Spleen (tissue), 11 donors: ENCODE measurements at regions not wholly inside any gene's neighbourhood (a gene's known extent, or its start where the extent isn't known, plus 50 kb on each side); places are given as distances from the start of the nearest gene placed in this dataset.

Source experiments
- DNase-seq: peaks from one replicate; pipeline ENCODE4 v3.0.0-alpha.2; 2020
- H3K27ac ChIP-seq, 8 donors: fragments of 200-600 bp; sonication (generic) in 7 of 8; 1 replicate in 4 of 8; 2 replicates in 4 of 8; pipeline versions ENCODE4 v1.5.0 to v1.8.0; 2016 to 2021; ENCODE audit warnings: inconsistent platforms in 4 of 8, mild to moderate bottlenecking in 4 of 8, moderate library complexity in 1 of 8
- H3K27me3 ChIP-seq, 7 donors: fragments of 200-600 bp; sonication (generic) in 6 of 7; replicated peaks in 1 of 7; 1 replicate in 4 of 7; 2 replicates in 3 of 7; pipeline versions ENCODE4 v1.5.0 to v1.8.0; 2016 to 2021; ENCODE audit warnings: inconsistent platforms in 3 of 7, mild to moderate bottlenecking in 1 of 7
- H3K36me3 ChIP-seq, 6 donors: fragments of 200-600 bp; sonication (generic) in 5 of 6; 1 replicate in 4 of 6; 2 replicates in 2 of 6; pipeline versions ENCODE4 v1.5.0 to v1.8.0; 2016 to 2021; ENCODE audit warnings: inconsistent platforms in 2 of 6
- H3K4me1 ChIP-seq, 6 donors: fragments of 200-600 bp; sonication (generic) in 5 of 6; 1 replicate in 3 of 6; 2 replicates in 3 of 6; pipeline versions ENCODE4 v1.5.0 to v1.8.0; 2016 to 2021; ENCODE audit warnings: inconsistent platforms in 3 of 6
- H3K4me3 ChIP-seq, 8 donors: fragments of 200-600 bp; sonication (generic) in 7 of 8; 1 replicate in 4 of 8; 2 replicates in 4 of 8; pipeline versions ENCODE4 v1.5.0 to v1.8.0; 2016 to 2021; ENCODE audit warnings: inconsistent platforms in 4 of 8, mild to moderate bottlenecking in 4 of 8, moderate library complexity in 2 of 8
- H3K9me3 ChIP-seq, 8 donors: fragments of 200-600 bp; sonication (generic) in 7 of 8; 1 replicate in 4 of 8; 2 replicates in 4 of 8; pipeline versions ENCODE4 v1.5.0 to v1.8.0; 2016 to 2021; ENCODE audit warnings: inconsistent platforms in 4 of 8
- CTCF ChIP-seq, 11 experiments: fragments of 200-600 bp in 7 of 11; fragments of 450-650 bp in 4 of 11; sonication (generic) in 4 of 11; IDR thresholded peaks in 8 of 11; conservative IDR thresholded peaks in 3 of 11; 1 replicate in 7 of 11; 2 replicates in 4 of 11; pipeline versions ENCODE4 v1.4.0 to v1.8.0; 2016 to 2021; ENCODE audit warnings: antibody characterized with exemption in 11 of 11, inconsistent platforms in 4 of 11, mild to moderate bottlenecking in 1 of 11
- POLR2A ChIP-seq, 3 donors: fragments of 450-650 bp; IDR thresholded peaks; one replicate each; pipeline ENCODE4 v1.5.1; 2017; ENCODE audit warnings: antibody characterized with exemption in 3 of 3, mild to moderate bottlenecking in 1 of 3
- POLR2AphosphoS5 ChIP-seq, 3 donors: sonication (generic); formaldehyde crosslinking; IDR thresholded peaks; one replicate each; pipeline ENCODE4 v1.5.1; 2017; ENCODE audit warnings: antibody characterized with exemption in 3 of 3
- WGBS, 5 donors: extraction: QIAGEN DNeasy Blood & Tissue Kit in 3 of 5; methylation state at CpG; one replicate each; pipeline versions ENCODE4 v1.1.5 to v1.1.7; 2013 to 2018; 5-methylcytosine and 5-hydroxymethylcytosine counted together
- intact Hi-C: fragments of 100-400 bp; cut with DNase I; formaldehyde crosslinking; loops from one replicate; pipeline ENCODE4 v1.15.0; 2023; ENCODE audit warnings: low total_unique reads
- donor health status: healthy with polysubstance abuse.
- donor health status: DM: no; HTN: no; CAD: no; lungs with moderate emphysema.
- donor health status: DM: no; HTN: no; CAD: no.
- donor health status: Bipolar disorder and iron deficiency.
- donor health status: healthy.
- donor health status: DM: no; HTN: no; CAD: no.
- donor health status: DM: yes; HTN: yes; CAD: no.

DNA sequence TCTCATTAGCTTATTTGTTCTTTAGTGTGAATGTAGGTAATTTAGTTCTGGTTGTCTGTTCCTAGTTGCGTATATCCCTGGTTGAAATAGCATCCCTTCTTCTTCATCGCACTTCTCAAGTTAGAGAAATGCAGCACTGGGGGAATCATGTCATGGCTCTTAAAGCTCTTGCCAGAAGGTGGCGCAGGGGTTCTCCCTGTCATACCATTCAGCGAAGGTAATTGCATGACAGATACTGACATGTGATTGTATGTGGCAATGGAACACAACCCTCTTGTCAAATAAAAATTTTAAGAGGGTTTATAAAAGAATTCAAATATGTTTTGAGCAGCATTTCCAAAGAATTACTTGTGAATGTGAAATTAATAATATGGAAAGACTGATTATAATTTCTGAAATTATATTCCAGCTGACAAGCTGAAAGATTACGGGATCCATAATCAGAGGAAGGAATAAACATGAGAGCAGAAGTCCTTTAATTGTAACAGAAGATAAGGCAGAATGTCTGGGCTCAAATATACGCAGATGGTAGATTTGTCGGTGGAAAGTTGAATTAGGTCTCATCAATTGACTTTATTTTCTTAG, 411.7 kb downstream of the DSEL start:
- intact Hi-C loops = loop anchor here (5.0 kb wide), 1 partner anchor 93 kb away; no protein-coding TSS in a partner anchor
- no peak for DNase-seq
- H3K27ac ChIP-seq = no peak overlapping the region
- no peaks in the 10 kb centered on the region for H3K27me3 ChIP-seq
- TF ChIP-seq CTCF (IDR thresholded peaks at IDR 0.05 in 8 of 11, conservative IDR thresholded peaks at IDR 0.05 in 3 of 11) (peak in 7 of 11 experiments; percentile 30 to 56 (median 48)), POLR2A (IDR thresholded peaks at IDR 0.05) (no peak)
- H3K36me3 ChIP-seq = no peaks in the 10 kb centered on the region
- H3K9me3 ChIP-seq = no peaks in the 10 kb centered on the region
- H3K4me1 ChIP-seq = no peaks in the 10 kb centered on the region
- no peak overlapping the region for H3K4me3 ChIP-seq
- WGBS, 5 donors = 44 to 48% (median 47%) methylated on average over 7 of the region's 7 CpGs

- TF ChIP-seq CTCF (IDR thresholded peaks at IDR 0.05 in 8 of 11, conservative IDR thresholded peaks at IDR 0.05 in 3 of 11) = no peak
- no peak for TF ChIP-seq POLR2AphosphoS5 (IDR thresholded peaks at IDR 0.05)
- no peak for TF ChIP-seq POLR2A (IDR thresholded peaks at IDR 0.05)
- no peaks in the 10 kb centered on the region for H3K9me3 ChIP-seq
- 69 to 97% (median 75%) methylated on average over 2 of the region's 2 CpGs for WGBS, 5 donors
- H3K27me3 ChIP-seq = no peaks in the 10 kb centered on the region
- intact Hi-C loops = no loop called here
- H3K4me3 ChIP-seq = no peak overlapping the region
- H3K36me3 ChIP-seq = no peaks in the 10 kb centered on the region
- DNase-seq = no peak
- H3K27ac ChIP-seq = no peak overlapping the region
- no peaks in the 10 kb centered on the region for H3K4me1 ChIP-seq
Measured at GRCh38 chr18:67094123-67094522, 422.4 kb downstream of the DSEL start.

- H3K27ac ChIP-seq = no peak overlapping the region
- no peaks in the 10 kb centered on the region for H3K9me3 ChIP-seq
- H3K36me3 ChIP-seq = no peaks in the 10 kb centered on the region
- WGBS, 5 donors = 32 to 69% (median 53%) methylated on average over 1 of the region's 1 CpG
- intact Hi-C loops = no loop called here
- TF ChIP-seq CTCF (IDR thresholded peaks at IDR 0.05 in 8 of 11, conservative IDR thresholded peaks at IDR 0.05 in 3 of 11) (no peak), POLR2AphosphoS5 (IDR thresholded peaks at IDR 0.05) (no peak), POLR2A (IDR thresholded peaks at IDR 0.05) (no peak)
- no peaks in the 10 kb centered on the region for H3K4me1 ChIP-seq
- no peaks in the 10 kb centered on the region for H3K27me3 ChIP-seq
- DNase-seq = no peak
- no peak overlapping the region for H3K4me3 ChIP-seq
Measured at GRCh38 chr18:67092141-67092540, 424.4 kb downstream of the DSEL start.

DNA sequence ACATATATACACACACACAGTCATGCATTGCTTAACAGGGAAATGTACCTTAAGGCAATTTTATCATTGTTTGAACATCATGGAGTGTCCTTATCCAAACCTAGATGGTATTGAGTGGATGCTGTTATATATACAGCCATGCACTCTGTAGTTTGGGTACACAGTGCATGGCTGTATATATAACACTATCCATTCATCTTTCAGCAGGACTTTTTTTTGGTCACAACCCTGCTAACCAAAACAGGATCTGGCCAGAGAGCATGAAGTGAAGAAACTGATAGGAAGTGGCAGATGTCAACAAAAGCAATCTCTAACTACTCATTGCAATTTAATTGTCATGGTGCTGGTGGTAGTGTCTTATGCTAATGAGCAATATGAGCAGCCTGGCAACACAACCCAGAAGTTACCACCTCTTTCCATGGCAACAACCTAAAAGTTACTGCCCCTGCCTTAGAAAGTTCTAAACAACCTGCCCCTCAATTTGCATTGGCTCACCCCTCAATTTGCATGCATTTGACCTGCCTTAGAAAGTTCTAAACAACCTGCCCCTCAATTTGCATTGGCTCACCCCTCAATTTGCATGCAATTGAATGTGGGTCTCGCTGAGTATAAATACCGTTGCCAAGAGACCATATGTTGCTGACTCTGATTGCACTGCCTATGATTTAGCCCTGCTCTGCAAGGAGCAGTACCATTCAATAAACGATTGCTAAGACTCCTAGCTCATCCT, 434.9 kb downstream of the DSEL start:
- TF ChIP-seq CTCF (IDR thresholded peaks at IDR 0.05 in 8 of 11, conservative IDR thresholded peaks at IDR 0.05 in 3 of 11) (no peak), POLR2AphosphoS5 (IDR thresholded peaks at IDR 0.05) (no peak), POLR2A (IDR thresholded peaks at IDR 0.05) (no peak)
- no peaks in the 10 kb centered on the region for H3K4me1 ChIP-seq
- intact Hi-C loops = no loop called here
- no peaks in the 10 kb centered on the region for H3K36me3 ChIP-seq
- WGBS, 5 donors = 72 to 88% (median 73%) methylated on average over 3 of the region's 3 CpGs
- no peak for DNase-seq
- no peak overlapping the region for H3K27ac ChIP-seq
- H3K4me3 ChIP-seq = no peak overlapping the region
- H3K27me3 ChIP-seq = no peaks in the 10 kb centered on the region
- H3K9me3 ChIP-seq = no peaks in the 10 kb centered on the region
